ENCODE measurements at regions not wholly inside any gene's neighbourhood (a gene's known extent, or its start where the extent isn't known, plus 50 kb on each side); places are given as distances from the start of the nearest gene placed in this dataset.

DNA sequence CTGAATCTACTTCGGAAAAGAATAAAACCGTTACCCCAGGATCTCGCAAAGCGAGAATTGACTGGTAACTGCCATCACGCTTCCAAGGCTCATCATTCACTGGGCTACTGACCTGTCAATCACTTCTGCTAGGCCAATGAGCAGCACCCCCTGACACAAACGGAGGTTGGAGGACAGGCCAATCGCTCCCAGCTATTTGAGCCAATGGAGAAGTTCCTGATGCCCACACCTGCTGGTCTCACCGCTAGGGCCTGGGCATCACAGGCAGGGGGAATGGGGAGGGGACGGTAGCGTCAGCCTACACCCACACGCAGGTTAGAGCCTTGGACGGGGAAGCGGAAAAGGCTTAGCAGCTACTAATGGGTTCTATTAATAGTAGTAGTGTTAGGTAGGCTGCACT lies 56.7 kb upstream of the CHST1 start:
- no peak overlapping the region for H3K27ac Mint-ChIP-seq (ENCODE audit: unreplicated experiment)
- TF ChIP-seq, protein P1, sequence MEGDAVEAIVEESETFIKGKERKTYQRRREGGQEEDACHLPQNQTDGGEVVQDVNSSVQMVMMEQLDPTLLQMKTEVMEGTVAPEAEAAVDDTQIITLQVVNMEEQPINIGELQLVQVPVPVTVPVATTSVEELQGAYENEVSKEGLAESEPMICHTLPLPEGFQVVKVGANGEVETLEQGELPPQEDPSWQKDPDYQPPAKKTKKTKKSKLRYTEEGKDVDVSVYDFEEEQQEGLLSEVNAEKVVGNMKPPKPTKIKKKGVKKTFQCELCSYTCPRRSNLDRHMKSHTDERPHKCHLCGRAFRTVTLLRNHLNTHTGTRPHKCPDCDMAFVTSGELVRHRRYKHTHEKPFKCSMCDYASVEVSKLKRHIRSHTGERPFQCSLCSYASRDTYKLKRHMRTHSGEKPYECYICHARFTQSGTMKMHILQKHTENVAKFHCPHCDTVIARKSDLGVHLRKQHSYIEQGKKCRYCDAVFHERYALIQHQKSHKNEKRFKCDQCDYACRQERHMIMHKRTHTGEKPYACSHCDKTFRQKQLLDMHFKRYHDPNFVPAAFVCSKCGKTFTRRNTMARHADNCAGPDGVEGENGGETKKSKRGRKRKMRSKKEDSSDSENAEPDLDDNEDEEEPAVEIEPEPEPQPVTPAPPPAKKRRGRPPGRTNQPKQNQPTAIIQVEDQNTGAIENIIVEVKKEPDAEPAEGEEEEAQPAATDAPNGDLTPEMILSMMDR (conservative IDR thresholded peaks at IDR 0.05) = no peak
- peaks cover 13% of the 10 kb centered on the region for H3K4me1 Mint-ChIP-seq
- no peaks in the 10 kb centered on the region for H3K9me3 Mint-ChIP-seq
- H3K36me3 Mint-ChIP-seq (ENCODE audit: low read depth) = no peaks in the 10 kb centered on the region
- H3K27me3 Mint-ChIP-seq (ENCODE audit: low read depth) = peaks cover 5% of the 10 kb centered on the region
- DNase-seq (ENCODE audit: low read depth, low spot score) = no peak
- no peak overlapping the region for H3K4me3 Mint-ChIP-seq

DNA sequence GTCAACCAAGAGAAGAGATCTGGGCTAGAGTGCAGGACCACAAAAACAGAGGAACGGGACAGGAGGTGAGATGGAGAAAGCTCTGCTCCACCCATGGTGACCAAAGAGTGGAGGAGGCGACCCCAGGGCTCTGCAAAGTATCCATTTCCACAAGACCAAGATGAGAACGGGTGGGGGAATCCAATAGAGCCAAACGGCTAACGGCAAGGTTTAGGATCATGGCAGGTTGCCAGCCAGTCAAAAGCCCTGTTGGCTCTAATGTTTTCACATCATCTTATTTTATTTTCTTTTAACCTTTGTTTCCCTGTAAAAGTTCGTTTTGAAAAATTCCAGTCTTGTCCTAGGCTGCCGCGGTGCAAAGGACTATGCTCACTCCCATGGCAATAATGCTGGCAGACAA lies 52.1 kb upstream of the CHST1 start:
- no peak overlapping the region for H3K27ac Mint-ChIP-seq (ENCODE audit: unreplicated experiment)
- TF ChIP-seq, protein P1 (conservative IDR thresholded peaks at IDR 0.05) = no peak
- no peaks in the 10 kb centered on the region for H3K36me3 Mint-ChIP-seq (ENCODE audit: low read depth)
- H3K4me1 Mint-ChIP-seq = no peaks in the 10 kb centered on the region
- no peaks in the 10 kb centered on the region for H3K9me3 Mint-ChIP-seq
- DNase-seq (ENCODE audit: low read depth, low spot score) = no peak
- no peak overlapping the region for H3K4me3 Mint-ChIP-seq
- peaks cover 19% of the 10 kb centered on the region for H3K27me3 Mint-ChIP-seq (ENCODE audit: low read depth)

DNA sequence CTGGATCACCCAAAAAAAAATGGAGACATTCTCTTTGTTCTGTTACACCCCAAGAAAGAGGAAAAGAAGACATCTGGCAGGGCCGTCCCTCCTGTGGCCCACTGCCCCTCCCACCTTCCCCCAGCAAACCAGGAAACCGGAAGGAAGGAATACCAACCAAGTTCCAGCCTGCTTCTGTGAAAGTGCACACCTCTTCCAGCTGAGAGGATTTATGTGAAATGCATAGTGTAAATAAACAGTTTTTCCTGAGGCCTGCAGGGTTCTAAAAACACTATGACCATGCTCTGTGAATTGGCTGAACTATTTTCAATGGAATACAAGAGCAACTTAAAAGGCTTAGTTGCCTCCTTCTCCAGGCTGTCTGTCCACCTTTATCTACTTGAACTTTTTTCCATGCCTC lies 50.0 kb upstream of the CHST1 start:
- no peak for DNase-seq (ENCODE audit: low read depth, low spot score)
- H3K27me3 Mint-ChIP-seq (ENCODE audit: low read depth) = peaks cover 36% of the 10 kb centered on the region
- no peak overlapping the region for H3K27ac Mint-ChIP-seq (ENCODE audit: unreplicated experiment)
- no peaks in the 10 kb centered on the region for H3K36me3 Mint-ChIP-seq (ENCODE audit: low read depth)
- H3K4me1 Mint-ChIP-seq = no peaks in the 10 kb centered on the region
- no peaks in the 10 kb centered on the region for H3K9me3 Mint-ChIP-seq
- no peak overlapping the region for H3K4me3 Mint-ChIP-seq
- TF ChIP-seq, protein P1 (conservative IDR thresholded peaks at IDR 0.05) = no peak
